Glomerular visceral epithelial cell (primary cell): ENCODE measurements at regions not wholly inside any gene's neighbourhood (a gene's known extent, or its start where the extent isn't known, plus 50 kb on each side); places are given as distances from the start of the nearest gene placed in this dataset.
"Not testable (repeated sequence)": the region's sequence is repeated elsewhere in the genome, so short reads cannot be mapped to it uniquely, and the experiment has no call there.

ENCODE experiments used
- DNase-seq: peaks from one replicate; pipeline ENCODE4 v3.0.0-alpha.2; 2016; ENCODE audit errors: extremely low spot score

DNA sequence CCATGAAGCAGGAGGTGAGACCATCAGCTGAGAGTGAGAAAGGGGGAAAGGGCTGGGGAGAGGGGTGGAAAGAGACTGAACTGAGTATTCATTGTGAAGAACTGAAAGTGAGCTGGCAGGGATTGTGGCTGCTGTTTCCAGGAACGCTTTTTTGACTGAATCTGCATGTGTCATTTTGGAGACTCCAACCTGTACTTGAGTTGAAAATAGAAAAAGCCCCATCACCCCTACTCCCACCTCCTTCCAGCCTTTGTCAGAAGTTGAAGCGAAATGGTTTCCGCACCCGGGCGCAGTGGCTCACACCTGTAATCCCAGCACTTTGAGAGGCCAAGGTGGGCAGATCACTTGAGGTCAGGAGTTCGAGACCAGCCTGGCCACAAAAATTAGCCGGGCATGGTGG, 128.0 kb upstream of the GPR12 start:
- no peak for DNase-seq

DNA sequence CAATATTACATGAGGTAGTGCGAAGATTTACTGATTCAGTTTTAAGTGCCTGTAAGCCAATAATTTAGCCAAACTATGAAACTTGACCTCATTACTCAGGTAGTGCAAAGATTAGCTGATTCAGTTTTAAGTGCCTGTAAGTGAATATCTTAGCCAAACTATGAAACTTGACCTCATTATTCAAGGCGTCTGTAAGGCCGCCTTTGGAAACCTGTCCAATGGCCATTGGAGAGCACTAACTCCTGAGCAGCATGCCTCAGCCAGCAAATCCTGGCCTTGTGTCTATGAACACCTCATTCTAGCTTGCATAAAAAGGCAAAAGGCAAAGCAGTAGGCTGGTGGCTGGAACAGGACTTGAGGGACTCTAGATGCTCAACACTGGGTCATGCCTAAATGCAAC, 127.0 kb upstream of the GPR12 start:
- DNase-seq: no peak

DNA sequence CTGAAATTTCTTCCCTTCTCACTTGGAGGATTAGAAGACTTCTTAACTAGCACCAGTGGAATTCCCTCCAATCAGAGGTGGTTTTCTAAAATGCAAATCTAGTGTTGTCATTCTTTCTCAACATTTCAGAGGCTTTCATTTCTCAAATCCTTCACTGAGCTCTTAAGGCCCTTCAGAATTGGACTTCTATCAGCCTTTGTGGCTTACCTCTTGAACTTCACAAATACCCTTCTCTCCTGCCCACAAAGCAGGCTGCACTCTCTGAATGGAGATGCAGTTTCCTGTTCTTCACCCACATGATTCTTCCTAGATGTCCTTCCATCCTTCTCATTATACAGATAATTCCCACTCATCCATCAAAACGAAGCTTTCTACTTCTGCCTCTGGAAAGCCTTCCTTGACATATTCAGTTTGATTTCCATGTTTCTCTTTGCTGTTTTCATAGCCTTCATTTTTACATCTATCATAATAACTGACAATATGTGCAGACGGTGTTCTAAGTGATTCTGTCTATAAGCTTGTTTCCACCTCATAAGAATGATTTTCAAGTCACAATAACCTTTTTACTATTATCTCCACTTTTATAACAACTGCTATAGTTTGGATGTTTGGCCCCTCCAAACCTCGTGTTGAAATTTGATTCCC, 123.1 kb upstream of the GPR12 start:
- no peak for DNase-seq

DNA sequence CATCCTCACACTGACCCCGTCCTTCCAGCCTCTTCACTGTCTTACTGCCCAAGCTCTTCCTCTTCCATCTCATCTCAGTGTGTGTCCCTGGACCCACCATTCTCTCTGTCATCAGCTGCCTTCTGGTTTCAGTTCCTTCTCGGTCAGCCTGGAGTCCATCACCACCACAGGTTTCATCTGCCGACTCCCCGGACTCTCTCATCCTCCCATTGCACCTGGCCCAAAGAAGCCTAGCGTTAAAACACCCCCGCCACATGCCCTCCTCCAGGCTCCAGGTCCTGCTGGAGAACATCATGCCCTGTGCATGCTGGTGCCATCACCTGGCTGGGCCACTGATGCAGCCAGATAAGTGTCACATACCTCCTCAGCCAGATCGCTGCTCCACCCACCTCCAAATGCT, 122.1 kb upstream of the GPR12 start:
- DNase-seq: no peak

DNA sequence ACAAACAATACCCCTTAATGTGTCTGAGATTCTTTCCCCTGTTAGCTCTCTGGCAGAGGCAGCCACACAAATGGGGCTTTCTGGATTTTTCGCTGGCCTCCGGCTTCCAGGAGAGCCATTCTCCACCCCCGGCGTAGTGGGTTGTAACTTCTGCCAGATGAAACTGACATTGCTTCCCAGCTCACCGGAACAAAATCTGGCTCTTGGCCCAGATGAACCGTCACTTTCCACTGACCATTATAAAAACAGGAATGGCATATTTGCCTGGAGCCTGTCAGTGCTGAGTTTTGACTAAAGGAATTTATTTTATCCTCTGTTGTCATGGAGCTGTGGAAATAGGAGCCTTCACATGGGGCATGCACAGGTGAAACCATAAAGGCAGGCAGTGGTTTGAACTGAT, 120.6 kb upstream of the GPR12 start:
- peak; percentile 47 for DNase-seq

DNA sequence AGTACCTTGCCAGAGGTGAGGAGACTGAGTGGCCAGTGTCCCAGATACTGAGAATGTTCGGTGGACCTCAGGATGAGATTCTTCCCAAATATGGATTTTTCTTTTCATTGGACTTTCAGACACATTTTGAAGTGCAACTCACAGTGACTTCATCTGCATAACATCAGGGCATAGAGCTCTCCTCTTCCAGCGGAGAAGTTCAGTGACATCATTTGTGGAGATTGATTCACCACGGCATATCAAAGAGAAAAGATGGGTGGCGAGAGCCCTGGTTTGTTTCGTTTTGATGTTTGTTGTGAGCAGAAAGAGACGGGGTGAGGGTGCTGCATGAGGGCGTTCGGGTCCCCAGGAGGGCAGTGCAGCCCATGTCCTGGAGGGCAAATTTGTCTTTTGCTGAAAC, 120.1 kb upstream of the GPR12 start:
- DNase-seq: no peak

DNA sequence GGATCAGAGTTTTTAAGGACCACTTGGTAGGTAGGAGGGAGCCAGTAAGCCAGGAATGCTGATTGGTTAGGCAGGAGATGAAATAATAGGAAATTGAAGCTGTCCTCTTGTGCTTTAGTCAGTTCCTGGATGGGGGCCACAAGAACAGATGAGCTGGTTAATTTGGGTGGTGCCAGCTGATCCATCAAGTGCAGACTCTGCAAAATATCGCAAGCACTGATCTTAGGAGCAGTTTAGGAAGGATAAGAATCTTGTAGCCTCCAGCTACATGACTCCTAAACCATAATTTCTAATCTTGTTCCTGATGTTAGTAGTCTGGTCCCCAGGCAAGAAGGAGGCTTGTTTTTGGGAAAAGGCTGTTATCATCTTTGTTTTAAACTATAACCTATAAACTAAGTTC, 117.9 kb upstream of the GPR12 start:
- DNase-seq: no peak

DNA sequence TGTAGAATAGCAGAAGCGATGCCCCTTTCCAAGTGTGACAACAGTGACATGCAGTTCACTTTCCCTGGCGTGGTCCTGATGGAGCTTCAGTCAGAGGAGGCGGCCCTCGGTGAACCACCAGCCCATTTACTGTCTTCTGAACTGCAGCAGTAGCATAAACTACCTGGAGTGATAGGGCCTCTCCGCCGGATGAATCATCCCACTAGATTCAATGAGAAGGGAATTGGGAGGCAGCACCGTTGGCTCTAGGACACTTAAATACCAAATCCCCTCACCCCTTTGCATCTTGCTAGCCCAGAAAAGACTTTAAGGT, 112.8 kb upstream of the GPR12 start:
- no peak for DNase-seq

DNA sequence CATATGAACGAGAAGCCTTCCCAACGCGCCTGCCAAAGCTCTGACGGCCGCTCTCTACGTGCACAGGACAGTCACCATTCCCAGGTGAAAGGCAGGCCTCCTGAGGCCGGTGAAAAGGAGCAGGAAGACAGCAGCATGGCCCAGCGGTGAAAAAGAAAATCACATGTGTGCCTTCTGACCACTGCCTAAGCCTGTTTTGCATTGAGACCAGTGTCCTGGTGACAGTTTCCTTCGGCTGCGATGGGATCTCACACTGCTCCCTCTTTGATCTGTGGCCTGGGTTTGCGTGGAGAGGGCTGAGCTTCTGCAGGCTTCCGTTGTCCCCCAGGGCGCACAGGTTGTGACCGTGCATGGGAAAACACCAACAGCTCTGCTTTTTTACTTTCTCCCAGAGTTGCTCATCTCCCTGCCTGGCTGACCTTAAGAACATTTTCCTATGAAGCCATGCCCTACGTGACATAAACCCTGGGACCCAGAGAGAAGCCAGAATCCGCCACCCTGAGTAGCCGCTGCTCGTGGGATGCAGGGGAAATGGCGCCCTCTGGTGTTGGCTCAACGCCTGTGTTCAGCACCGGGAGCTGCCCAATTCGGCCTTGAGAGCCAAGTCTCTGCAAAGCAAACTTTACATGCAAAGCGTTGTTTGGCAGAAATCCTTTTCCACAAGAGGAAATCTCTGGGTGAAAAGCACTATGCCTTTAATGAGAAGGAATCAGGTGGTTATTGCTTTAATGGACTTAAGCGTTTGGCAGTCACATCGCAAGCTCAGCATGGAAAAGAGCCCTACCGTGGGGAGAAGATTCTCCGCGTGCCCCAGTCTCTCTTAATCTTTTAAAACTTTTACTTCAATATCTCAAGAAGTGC, 112.2 kb upstream of the GPR12 start:
- peak; percentile 28 for DNase-seq

DNA sequence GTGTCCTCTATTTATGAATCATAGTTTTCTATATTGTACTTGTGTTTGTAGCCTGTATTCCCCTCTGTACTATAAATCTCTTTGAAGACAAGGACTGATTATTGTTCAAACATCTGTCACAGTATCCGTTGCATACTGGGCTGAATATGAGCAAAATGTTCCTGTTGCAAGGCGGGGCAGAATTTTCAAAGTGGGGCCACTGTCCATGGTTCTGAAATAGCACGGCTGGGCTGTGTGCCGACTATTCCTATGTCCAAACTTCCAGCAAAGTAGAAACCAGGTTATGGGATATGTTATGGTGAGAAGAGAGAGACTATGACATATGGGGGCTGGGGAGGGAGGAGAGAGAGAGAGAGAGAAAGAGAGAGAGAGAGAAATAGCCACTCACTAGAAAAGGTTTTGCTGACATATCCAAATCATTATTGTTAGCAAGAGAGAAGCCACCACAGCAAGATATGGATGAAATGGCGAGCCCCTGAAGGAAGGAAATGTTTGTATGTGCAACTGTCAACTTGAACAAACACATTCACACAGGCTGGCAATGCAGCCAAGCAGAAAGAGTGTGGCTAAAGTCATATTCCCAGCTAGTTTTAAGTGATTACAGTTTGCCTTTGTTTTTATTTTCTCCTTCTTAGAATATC, 107.0 kb upstream of the GPR12 start:
- peak; percentile 21 for DNase-seq

DNA sequence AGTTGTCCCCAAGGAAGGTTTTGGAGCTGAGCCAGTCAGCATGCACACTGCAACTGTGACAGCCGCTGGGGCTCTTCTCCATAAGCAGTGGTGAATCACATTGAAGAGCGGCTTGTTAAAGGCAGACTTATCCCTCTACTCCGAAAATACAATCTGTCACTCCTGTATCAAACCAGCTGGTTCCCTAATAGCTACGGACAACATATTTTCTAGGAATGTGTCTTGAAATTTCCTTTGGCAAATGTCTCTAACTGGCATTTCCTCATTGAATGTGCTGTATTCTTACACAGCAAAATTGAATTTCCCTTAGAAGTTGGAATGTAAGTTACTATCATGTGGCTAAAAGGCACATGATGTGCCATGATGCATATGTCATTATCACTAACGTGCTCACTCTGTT, 104.0 kb upstream of the GPR12 start:
- DNase-seq: no peak

DNA sequence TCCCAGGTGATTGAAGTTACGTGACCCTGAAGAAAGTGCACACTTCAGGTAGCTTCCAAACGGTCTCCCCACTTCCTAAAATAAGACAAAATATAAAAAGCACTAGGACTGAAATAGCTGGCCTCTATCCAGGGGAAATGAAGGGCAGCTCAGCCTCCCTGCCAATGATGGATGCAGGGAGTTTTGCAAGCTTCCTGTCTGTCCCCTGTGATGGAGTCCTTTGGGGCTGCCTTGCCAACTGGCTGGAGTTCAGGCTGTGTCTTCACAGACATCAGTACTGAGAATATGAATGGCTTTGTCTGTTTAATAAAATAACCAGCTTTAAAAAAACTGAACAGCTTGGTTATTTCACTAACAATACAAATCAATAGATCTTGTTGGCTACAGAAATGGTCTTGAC, 101.4 kb upstream of the GPR12 start:
- DNase-seq: no peak

DNA sequence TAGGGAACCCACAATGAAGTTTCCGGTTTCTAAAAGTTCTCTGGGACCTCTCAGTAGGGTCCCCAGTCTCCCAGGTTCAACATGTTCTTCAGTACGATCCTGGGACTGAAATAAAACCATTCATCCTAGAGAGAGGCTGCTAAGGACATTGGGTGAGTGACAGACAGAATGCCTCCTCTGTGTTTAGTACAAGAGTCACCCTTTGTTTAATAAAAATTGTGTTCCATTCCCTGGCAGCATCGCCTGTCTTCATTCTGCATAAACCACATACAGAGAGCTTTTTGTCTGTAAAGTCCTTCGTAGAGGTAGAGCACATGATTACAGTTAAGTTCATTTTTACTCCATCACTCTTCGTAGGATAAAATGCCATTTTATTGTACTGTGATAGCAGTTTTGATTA, 95.3 kb upstream of the GPR12 start:
- DNase-seq: no peak

DNA sequence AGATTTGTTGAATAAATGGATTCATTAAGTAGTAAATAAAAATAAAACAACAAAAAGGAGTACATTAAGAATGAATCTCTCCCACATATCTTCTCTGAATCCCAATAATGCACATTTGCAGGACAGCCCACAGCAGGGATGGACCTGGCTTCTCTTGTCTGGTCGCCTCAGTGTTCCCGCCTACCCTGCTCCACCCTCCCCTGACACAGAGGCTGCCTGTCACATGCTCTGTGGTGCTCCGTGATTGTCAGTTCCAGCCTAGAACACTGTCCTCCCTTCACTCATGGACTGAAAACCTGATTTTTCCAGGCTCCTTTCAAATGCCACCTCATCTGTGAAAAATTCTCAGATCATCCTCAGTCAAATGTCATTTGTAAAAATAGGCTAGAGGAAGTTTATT, 94.5 kb upstream of the GPR12 start:
- no peak for DNase-seq

DNA sequence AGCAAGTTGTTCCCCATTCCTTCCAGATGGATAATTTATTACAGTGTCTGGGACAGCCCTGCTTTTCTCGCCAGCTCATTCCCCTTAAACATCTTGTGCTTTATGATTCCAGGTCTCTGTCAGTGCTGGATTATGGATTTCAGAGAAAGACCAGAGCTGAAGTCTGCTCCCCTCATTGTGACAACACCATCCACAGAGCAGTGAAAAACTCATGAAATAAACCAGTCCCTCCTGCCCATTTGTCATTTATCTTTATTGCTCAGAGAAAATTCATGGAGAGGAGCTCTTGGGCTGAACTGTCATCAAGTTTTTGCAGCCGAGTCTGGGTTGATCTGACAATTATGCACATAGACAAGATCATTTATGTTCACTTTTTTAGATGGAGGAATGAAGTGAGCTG, 92.7 kb upstream of the GPR12 start:
- DNase-seq: no peak

DNA sequence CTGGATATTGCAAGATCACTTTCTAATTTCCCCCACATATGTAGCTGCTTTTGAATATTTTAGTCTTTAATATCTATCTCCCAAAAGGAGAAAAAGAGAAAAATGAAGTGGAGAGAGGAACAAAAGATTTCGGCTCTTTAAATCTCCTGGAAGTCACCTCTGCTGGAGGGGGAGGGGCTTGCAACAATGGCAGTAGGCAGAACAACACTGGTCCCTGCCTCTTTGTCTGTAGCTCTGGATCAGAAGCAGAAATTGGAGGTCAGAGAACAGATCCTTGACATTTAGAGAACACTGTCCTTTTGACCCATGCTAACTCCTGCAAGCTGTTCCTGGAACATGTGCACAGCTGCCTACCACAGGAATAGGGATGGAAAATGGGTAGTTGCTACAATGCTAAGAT, 86.7 kb upstream of the GPR12 start:
- no peak for DNase-seq

DNA sequence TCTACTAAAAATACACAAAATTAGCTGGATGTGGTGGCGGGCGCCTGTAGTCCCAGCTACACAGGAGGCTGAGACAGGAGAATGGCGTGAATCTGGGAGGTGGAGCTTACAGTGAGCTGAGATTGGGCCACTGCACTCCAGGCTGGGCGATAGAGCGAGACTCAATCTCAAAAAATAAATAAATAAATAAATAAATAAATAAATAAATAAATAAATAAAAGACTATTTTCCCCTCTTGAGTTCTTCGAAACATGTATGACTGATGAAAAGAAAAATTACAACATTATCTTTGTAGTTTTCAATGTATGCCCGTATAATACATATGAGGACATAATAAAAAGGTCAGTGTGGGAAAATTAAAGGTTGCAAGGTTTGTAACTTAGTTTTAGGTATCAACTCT, 84.5 kb upstream of the GPR12 start:
- DNase-seq: not testable (repeated sequence)

DNA sequence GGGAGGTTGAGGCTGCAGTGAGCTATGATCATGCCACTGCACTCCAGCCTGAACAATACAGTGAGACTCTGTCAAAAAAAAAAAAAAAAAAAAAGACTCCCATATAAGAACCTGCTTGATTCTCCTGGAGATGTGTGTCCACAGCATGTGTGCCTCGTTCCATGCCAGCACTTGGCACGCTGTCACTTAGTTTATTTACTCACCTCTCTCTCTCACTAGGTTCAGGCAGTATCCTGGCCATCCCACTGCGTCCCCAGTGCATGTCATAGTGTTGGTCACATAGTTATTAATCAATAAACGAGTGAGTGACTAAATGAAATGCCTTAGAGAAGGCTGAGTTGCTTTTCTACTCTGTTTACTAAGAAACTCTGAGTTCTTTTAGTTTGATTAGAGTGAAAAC, 79.1 kb upstream of the GPR12 start:
- DNase-seq: no peak

DNA sequence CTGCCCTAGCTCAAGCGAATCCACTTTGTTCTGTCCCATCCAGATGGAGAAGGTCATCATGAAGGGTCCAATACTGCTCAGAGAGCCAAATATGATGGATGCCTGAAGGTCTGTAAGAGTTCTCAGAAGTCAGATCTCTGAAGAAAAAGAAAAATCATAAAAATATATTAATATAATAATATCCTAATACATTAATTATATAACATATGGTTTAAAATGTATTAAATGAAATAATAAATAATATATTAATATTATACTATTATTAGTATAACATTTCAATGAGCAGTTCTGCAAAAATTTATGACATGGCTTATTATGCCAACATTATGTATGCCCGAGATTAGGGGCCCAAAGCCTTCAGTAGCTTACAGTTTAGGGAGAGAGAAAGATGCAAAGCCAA, 78.2 kb upstream of the GPR12 start:
- no peak for DNase-seq

DNA sequence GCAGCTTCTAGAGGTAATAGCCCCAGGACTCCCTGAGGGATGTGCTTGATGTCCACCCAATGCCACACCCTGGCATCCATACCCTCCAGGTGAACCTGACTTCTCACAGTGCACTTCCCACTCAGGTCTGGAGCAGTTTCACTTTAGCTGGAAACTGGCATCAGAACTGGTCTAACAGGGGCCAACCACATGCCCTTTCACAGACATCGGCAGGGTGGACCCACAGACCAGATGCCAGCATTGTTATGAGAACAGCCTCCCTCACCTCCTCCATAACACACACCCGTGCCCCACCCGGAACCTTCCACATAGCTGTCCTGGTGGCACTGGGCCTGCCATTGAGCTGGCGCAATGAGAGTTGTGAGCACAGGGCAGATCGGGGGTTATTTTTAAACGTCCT, 77.4 kb upstream of the GPR12 start:
- no peak for DNase-seq

DNA sequence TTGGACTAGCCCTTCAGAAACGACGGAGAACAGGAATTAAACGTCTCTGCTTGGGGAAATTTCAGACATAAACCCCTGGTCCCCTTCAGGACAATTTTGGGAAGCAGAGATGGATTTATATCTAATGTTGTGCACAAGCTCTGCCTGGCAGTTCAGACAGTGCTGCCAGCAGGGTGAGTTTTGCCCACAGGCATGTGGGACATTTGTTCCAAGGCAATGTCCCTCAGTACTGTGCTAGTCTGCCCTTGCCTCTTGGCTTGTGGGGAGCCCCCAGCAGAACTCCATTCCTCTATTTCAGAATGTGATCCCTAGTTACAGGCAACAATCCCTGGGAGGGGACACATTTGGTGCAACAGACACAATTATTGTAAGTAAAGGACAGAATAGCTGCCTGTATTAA, 76.5 kb upstream of the GPR12 start:
- DNase-seq: no peak

DNA sequence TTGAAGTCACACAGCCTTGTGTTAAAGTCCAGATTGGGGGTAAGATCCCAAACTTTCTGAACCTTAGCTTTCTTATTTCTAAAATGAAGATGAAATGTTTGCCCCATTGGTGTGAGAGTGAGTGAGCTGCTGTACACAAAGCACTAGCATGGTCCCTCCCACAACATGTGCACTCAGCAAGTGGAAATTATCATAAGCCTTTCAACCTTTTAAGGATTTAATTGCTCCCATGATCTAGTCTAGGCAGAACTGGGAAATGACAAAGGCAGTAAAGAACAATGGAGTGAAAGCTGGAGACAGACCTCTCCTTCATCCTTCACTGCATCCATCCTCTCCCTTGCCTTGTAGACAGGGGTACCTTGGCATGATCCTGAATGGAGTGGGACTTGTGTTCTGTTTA, 76.0 kb upstream of the GPR12 start:
- no peak for DNase-seq

DNA sequence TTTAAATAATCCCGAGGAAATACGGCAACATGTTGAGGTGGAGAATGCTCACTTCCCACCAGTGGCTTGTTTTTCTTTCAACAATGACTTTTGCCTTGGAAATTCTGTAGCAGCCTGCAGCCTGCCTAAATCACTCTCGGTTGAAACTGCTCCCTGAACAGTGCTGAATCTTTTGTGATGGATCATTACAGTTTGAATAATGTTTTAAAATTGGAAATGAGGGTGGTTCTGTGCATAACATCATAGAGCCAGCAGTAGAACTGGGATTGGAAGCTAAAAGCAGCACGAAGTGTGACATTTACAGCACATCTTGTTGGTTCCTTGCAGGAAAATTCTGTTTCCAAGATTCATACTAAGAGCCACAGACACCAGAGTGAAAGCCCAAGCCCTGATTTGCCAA, 74.1 kb upstream of the GPR12 start:
- DNase-seq: no peak
